ENCODE measurements at regions not wholly inside any gene's neighbourhood (a gene's known extent, or its start where the extent isn't known, plus 50 kb on each side); places are given as distances from the start of the nearest gene placed in this dataset.
A peak's percentile ranks its signal among the peaks of the same experiment; 100 is the strongest.
"Not testable (repeated sequence)": the region's sequence is repeated elsewhere in the genome, so short reads cannot be mapped to it uniquely, and the experiment has no call there.

DNA sequence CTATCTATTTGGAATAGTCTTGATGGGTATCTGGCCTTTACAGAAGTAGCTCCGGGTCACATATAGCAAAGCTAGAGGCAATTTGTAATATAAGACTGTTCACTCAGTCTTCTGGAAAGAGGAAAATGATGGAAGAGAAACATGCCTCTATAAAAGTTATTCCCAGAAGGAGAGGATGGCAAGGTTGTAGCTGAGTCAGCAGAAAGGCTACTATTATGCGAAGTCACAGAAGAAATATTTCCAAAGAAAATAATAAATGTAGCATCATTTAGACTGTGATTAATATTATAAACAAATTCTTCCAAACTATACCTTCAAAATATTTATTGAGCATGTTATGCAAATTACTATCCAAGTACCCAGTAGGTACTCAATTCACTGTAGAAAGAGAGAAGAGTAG is 1027.7 kb upstream of the TMEFF2 start:
- Mint-ChIP-seq H3K27me3 (ENCODE audit: low read depth in 3 of 3) (no peaks in the 10 kb centered on the region), H3K4me3 (no peak overlapping the region), H3K9me3 (peaks cover 1 to 19% (median 11%) of the 10 kb centered on the region in 6 donors), H3K36me3 (no peaks in the 10 kb centered on the region), H3K4me1 (no peaks in the 10 kb centered on the region), H3K27ac (no peak overlapping the region)
- no peak for DNase-seq

DNA sequence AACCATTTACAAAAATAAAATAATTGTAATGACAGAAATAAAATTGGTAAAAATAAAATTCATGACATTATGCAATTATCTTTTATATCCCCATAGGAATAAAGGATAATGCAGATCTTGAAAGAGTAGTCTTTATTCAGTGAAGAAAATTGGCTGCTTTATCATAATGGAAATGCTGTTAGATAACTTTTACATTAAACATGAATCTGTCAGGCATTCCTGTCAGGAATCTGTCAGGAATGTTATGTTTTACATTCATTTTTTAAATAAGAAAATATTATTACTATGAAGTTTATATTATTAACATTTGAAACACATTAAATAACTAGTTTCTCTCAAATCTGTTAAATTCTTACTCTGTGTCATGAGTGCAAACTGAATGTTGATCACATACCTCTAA is 1024.7 kb upstream of the TMEFF2 start:
- Mint-ChIP-seq H3K9me3 (peaks cover 0 to 13% (median 5%) of the 10 kb centered on the region in 6 donors), H3K27ac (no peak overlapping the region), H3K4me1 (no peaks in the 10 kb centered on the region), H3K27me3 (ENCODE audit: low read depth in 3 of 3) (no peaks in the 10 kb centered on the region), H3K36me3 (no peaks in the 10 kb centered on the region), H3K4me3 (no peak overlapping the region)
- DNase-seq, result no peak

DNA sequence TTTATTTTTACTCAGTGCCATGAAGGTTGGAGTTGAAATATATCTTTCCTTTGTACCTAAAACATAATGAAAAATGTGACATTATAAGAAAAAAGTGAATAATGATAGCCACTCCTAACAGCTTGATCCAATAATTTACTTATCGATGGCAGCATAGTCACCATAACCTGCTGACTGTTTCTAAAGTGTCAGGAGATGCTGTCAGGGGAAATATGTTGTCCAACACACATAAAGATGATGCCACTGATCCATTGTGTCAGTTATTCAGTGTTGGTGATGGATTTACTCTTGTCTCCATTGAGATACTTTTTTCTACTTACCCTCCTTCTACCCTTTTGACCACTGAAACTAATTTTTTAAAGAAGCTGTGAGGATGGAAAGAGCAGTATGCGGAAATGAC is 1006.9 kb upstream of the TMEFF2 start:
- Mint-ChIP-seq H3K27me3 (ENCODE audit: low read depth in 3 of 3) (no peaks in the 10 kb centered on the region), H3K27ac (no peak overlapping the region), H3K36me3 (no peaks in the 10 kb centered on the region), H3K4me3 (no peak overlapping the region), H3K4me1 (no peaks in the 10 kb centered on the region), H3K9me3 (peaks cover 5 to 42% (median 15%) of the 10 kb centered on the region in 6 donors)
- DNase-seq, result no peak

DNA sequence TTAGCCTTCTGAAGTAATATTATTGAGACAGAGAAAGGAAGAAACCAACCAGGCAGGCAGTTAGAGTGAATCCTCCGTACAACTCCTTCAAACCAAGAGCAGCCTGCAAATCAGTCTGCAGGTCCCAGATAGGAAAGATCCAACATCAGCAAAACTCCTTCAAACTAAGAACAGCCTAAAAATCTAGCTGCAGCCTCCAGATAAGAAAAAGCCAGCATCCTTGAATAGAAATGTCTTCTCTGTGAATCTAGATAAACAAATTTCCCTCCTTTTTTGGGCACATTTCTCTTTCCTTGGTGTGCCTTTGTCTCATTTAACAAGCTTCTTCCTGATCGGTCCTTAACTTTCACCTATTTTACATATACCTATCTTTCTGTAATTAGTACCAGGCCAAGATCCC is 1004.6 kb upstream of the TMEFF2 start:
- Mint-ChIP-seq H3K27me3 (ENCODE audit: low read depth in 3 of 3) (no peaks in the 10 kb centered on the region), H3K4me3 (no peak overlapping the region), H3K36me3 (no peaks in the 10 kb centered on the region), H3K27ac (no peak overlapping the region), H3K9me3 (peaks cover 2 to 24% (median 15%) of the 10 kb centered on the region in 6 donors), H3K4me1 (no peaks in the 10 kb centered on the region)
- no peak for DNase-seq

DNA sequence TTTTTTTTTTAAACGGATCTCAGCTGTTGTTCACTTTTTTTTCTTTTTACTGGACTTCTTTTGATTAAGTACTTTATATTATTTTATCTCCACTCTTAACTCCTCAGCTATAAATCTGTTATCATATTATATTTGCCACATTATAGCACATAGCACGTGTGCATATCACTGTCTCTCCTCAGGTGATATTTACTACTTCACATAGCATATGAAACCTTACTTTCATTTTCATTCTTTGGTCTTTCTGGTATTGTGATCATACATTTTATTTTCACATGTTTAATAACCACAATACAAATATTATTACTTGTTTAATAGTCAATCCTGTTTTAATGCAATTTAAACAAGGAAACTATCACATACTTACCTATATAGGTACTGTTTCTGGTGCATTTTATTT is 993.1 kb upstream of the TMEFF2 start:
- Mint-ChIP-seq H3K27ac (no peak overlapping the region), H3K4me3 (peak overlapping the region in 3 of 5 donors; percentile 24 to 70 (median 64)), H3K4me1 (peaks cover 1 to 14% of the 10 kb centered on the region in 2 donors), H3K27me3 (ENCODE audit: low read depth in 3 of 3) (no peaks in the 10 kb centered on the region), H3K36me3 (no peaks in the 10 kb centered on the region), H3K9me3 (peaks cover 0 to 2% (median 0%) of the 10 kb centered on the region in 6 donors)
- DNase-seq, result no peak

DNA sequence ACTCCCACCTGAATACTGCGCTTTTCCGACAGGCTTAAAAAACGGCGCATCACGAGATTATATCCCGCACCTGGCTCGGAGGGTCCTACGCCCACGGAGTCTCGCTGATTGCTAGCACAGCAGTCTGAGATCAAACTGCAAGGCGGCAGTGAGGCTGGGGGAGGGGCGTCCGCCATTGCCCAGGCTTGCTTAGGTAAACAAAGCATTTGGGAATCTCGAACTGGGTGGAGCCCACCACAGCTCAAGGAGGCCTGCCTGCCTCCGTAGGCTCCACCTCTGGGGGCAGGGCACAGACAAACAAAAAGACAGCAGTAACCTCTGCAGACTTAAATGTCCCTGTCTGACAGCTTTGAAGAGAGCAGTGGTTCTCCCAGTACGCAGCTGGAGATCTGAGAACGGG is 976.2 kb upstream of the TMEFF2 start:
- not testable (repeated sequence) for H3K27me3 Mint-ChIP-seq (ENCODE audit: low read depth in 3 of 3); H3K4me1 Mint-ChIP-seq; DNase-seq; H3K4me3 Mint-ChIP-seq; H3K36me3 Mint-ChIP-seq; H3K27ac Mint-ChIP-seq
- H3K9me3 Mint-ChIP-seq, result peaks cover 2 to 12% (median 5%) of the 10 kb centered on the region in 6 donors

DNA sequence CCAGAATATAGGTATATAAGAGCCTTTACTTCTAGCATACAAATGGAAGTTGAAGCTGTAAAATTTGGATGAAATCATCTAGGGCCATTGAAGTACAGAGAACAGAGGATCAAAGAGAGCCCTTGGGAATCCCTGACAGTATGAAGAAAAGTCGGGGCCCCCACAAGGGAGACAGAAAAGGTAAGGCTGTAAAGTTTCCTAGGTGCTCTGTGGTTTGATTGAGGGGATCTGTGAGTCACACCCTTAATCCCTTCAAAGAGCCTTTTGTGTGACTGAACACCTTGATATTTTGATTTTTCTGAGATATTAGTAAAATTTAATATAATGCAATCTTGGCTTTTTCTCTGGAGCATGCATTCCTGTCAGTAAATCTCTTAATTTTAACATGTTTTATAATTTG is 961.7 kb upstream of the TMEFF2 start:
- H3K4me3 Mint-ChIP-seq, result no peak overlapping the region
- peaks cover 9 to 39% (median 16%) of the 10 kb centered on the region in 6 donors for H3K9me3 Mint-ChIP-seq
- no peaks in the 10 kb centered on the region for H3K27me3 Mint-ChIP-seq (ENCODE audit: low read depth in 3 of 3)
- DNase-seq, result no peak
- no peaks in the 10 kb centered on the region for H3K36me3 Mint-ChIP-seq
- H3K27ac Mint-ChIP-seq, result no peak overlapping the region
- no peaks in the 10 kb centered on the region for H3K4me1 Mint-ChIP-seq

DNA sequence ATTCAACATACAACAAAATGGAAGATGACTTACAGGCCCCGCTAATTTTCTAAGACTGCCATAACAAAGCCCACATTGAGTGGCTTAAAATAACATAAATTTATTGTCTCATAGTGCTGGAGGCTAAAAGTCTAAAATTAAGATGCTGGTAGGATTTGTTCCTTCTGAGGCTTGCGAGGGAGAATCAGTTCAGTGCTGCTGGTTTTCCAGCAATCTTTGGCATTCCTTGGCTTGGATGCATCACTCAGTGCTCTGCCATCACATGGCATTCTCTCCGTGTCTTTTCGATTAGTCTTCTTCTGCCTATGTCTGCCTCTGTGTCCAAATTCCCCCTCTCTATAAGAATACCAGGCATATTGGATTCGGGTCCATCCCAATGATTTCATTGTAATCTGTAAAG is 959.3 kb upstream of the TMEFF2 start:
- H3K4me3 Mint-ChIP-seq, result no peak overlapping the region
- no peaks in the 10 kb centered on the region for H3K36me3 Mint-ChIP-seq
- H3K27ac Mint-ChIP-seq, result no peak overlapping the region
- DNase-seq, result no peak
- no peaks in the 10 kb centered on the region for H3K4me1 Mint-ChIP-seq
- peaks cover 8 to 26% (median 11%) of the 10 kb centered on the region in 6 donors for H3K9me3 Mint-ChIP-seq
- H3K27me3 Mint-ChIP-seq (ENCODE audit: low read depth in 3 of 3), result no peaks in the 10 kb centered on the region

DNA sequence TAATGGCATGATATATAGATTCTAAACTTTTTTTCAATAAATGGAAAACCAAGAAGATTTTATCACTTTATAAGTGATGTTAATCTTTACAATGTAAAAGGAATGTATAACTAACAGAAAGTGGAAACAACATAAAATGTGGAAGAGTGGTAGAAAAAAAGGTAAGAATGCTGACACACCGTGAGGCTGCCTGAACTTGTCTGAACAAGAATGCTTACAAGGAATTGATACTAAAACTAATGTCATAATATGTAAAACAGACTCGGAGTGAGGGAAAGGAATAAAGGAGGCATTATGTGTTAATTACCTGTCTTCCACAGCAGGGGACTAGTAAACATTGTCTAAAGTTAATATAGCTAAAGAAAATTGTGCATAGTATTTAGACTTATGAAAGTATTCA is 958.8 kb upstream of the TMEFF2 start:
- H3K27me3 Mint-ChIP-seq (ENCODE audit: low read depth in 3 of 3), result no peaks in the 10 kb centered on the region
- H3K4me1 Mint-ChIP-seq, result no peaks in the 10 kb centered on the region
- no peaks in the 10 kb centered on the region for H3K36me3 Mint-ChIP-seq
- no peak overlapping the region for H3K4me3 Mint-ChIP-seq
- H3K27ac Mint-ChIP-seq, result no peak overlapping the region
- H3K9me3 Mint-ChIP-seq, result peaks cover 4 to 25% (median 13%) of the 10 kb centered on the region in 6 donors
- DNase-seq, result no peak

DNA sequence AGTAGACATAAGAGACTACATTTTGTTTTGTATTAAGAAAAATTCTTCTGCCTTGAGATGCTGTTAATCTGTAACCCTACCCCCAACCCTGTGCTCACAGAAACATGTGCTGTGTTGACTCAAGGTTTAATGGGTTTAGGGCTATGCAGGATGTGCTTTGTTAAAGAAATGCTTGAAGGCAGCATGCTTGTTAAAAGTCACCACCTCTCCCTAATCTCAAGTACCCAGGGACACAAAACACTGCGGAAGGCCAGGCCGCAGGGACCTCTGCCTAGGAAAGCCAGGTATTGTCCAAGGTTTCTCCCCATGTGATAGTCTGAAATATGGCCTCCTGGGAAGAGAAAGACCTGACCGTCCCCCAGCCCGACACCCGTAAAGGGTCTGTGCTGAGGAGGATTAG is 947.7 kb upstream of the TMEFF2 start:
- not testable (repeated sequence) for H3K4me1 Mint-ChIP-seq; H3K4me3 Mint-ChIP-seq; H3K36me3 Mint-ChIP-seq; H3K27ac Mint-ChIP-seq; H3K27me3 Mint-ChIP-seq (ENCODE audit: low read depth in 3 of 3); DNase-seq
- peaks cover 7 to 30% (median 12%) of the 10 kb centered on the region in 6 donors for H3K9me3 Mint-ChIP-seq

DNA sequence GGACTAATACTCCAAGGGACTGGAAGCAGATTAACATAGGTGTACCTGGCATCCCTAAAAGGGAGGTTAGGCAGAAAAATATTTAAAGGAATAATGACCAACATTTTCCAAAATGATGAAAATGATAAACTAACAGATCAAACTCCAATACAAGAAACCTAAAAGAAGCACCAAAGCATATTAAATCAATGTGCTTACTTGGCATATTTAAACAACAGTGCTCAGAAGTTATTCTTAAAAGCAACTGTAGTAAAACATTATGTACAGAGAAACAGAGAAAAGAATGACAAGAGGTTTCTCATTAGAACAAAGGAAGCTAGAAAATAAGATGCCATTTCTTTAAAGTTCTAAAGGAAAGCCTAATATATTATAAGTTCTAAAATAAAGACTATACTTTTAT is 947.3 kb upstream of the TMEFF2 start:
- Mint-ChIP-seq H3K9me3 (peaks cover 7 to 32% (median 12%) of the 10 kb centered on the region in 6 donors), H3K36me3 (no peaks in the 10 kb centered on the region), H3K27me3 (ENCODE audit: low read depth in 3 of 3) (peaks cover 0 to 2% (median 0%) of the 10 kb centered on the region in 3 donors), H3K27ac (no peak overlapping the region), H3K4me3 (no peak overlapping the region), H3K4me1 (peaks cover 0 to 5% of the 10 kb centered on the region in 2 donors)
- no peak for DNase-seq

DNA sequence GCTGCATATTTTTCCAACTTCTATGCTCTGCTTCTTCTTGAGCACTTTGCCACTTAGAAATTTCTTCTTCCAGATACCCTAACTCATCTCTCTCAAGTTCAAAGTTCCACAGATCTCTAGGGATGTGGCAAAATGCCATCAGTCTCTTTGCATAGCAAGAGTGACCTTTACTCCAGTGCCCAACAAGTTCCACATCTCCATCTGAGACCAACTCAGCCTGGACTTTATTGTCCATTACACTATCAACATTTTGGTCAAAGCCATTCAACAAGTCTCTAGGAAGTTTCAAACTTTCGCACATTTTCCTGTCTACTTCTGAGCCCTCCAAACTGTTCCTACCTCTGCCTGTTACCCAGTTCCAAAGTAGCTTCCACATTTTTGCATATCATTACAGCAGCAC is 946.2 kb upstream of the TMEFF2 start:
- not testable (repeated sequence) for H3K27ac Mint-ChIP-seq

DNA sequence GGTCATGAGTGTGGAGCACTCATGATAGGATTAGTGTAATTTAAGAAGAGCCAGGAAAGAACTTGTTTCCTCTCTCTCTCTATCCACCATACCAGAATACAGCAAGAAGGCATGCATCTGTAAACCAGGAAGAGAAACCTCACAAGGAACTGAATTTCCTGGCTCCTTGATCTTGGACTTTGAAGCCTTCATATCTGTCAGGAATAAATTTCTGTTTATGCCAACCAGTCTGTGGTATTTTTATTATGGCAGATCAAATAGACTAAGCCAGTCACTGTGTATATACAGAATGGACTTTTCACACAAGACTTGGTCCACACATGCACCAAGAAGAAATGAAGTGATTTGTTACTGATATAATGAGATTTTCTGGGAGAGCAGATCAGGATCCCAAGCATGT is 930.1 kb upstream of the TMEFF2 start:
- DNase-seq, result no peak
- Mint-ChIP-seq H3K4me3 (no peak overlapping the region), H3K27me3 (ENCODE audit: low read depth in 3 of 3) (peaks cover 0 to 1% (median 0%) of the 10 kb centered on the region in 3 donors), H3K9me3 (peaks cover 5 to 23% (median 11%) of the 10 kb centered on the region in 6 donors), H3K36me3 (no peaks in the 10 kb centered on the region), H3K4me1 (no peaks in the 10 kb centered on the region), H3K27ac (no peak overlapping the region)

More for the DNA sequence above, 946.2 kb upstream of the TMEFF2 start:
- DNase-seq; H3K36me3 Mint-ChIP-seq; H3K4me3 Mint-ChIP-seq; H3K27me3 Mint-ChIP-seq (ENCODE audit: low read depth in 3 of 3); H3K4me1 Mint-ChIP-seq: not testable (repeated sequence)
- peaks cover 7 to 32% (median 12%) of the 10 kb centered on the region in 6 donors for H3K9me3 Mint-ChIP-seq

DNA sequence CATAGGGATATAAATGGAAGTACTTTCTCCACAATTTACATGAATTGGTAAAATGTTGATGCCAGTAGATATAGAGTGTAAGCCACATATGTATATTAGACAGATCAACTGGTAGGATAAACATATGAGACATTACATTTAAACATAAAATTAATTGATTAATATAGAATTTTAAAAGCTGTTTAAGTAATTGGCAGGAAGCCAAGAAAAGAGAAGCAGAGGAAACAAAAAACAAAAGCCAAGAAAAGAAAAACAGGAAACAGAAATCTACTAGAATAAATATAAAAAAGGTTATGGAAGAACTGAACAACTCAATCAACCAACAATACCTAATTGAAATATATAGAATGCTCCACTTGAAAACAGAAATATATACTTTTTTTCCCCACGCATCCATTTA is 920.1 kb upstream of the TMEFF2 start:
- no peak overlapping the region for H3K4me3 Mint-ChIP-seq
- no peaks in the 10 kb centered on the region for H3K4me1 Mint-ChIP-seq
- no peak overlapping the region for H3K27ac Mint-ChIP-seq
- H3K27me3 Mint-ChIP-seq (ENCODE audit: low read depth in 3 of 3), result peaks cover 0 to 1% (median 0%) of the 10 kb centered on the region in 3 donors
- DNase-seq, result no peak
- no peaks in the 10 kb centered on the region for H3K36me3 Mint-ChIP-seq
- peaks cover 0 to 16% (median 9%) of the 10 kb centered on the region in 6 donors for H3K9me3 Mint-ChIP-seq

DNA sequence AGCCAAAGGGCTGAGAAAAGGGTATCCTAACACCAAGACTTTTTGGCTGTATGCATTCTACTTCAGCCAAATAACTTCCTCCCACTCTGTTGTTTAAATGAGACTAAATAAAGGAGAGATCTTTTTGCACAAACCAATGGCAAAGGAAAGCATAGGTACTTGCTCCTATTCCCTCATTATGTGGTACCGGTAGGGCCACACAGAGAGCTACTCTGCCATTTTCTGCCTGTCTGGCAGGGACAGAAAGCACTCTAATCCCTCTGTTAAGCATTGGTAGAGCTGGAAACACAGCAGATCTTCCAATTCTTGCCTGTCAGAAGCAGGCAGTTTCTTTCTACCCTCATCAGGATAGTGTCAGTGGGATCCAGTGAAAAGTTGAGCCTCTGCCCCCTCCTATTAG is 918.3 kb upstream of the TMEFF2 start:
- peaks cover 0 to 3% (median 0%) of the 10 kb centered on the region in 3 donors for H3K27me3 Mint-ChIP-seq (ENCODE audit: low read depth in 3 of 3)
- no peak overlapping the region for H3K4me3 Mint-ChIP-seq
- H3K36me3 Mint-ChIP-seq, result no peaks in the 10 kb centered on the region
- H3K9me3 Mint-ChIP-seq, result peaks cover 2 to 16% (median 11%) of the 10 kb centered on the region in 6 donors
- no peak overlapping the region for H3K27ac Mint-ChIP-seq
- H3K4me1 Mint-ChIP-seq, result no peaks in the 10 kb centered on the region
- DNase-seq, result no peak

Data from immature natural killer cell (primary cell).